GM12875 (cell line): ENCODE measurements at regions not wholly inside any gene's neighbourhood (a gene's known extent, or its start where the extent isn't known, plus 50 kb on each side); places are given as distances from the start of the nearest gene placed in this dataset.
"Not testable (repeated sequence)": the region's sequence is repeated elsewhere in the genome, so short reads cannot be mapped to it uniquely, and the experiment has no call there.

Experiments
- H3K4me3 ChIP-seq: one replicate; pipeline ENCODE4 v1.5.1; 2011; ENCODE audit warnings: low read depth, low read length, control low read depth
- TF ChIP-seq, protein P1 (sequence below): IDR thresholded peaks from 2 replicates; pipeline ENCODE4 v1.5.1; 2011; ENCODE audit warnings: low read depth, mild to moderate bottlenecking, control low read depth, inconsistent platforms, low read length, moderate library complexity, borderline replicate concordance; ENCODE audit not compliant: insufficient read depth

DNA sequence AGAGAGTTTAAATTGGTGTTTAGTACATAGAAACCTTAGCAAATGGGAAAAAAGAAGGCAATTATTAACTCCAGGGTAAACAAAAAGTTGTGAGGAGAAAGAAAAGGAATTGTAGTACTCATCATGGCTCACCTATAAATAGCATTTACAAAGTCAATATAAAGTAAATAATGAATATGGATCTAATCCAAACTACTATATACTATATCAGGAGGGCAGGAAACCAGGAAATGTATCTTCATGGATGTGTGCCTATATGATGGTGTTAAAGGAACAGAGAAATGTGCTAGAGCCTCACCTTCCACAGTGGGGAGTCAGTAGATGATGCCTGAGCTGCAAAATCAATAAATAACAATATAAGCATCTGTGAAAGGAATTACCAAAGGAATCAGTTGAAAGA lies 208.9 kb downstream of the FAM43A start:
- no peak overlapping the region for H3K4me3 ChIP-seq
- TF ChIP-seq, protein P1, sequence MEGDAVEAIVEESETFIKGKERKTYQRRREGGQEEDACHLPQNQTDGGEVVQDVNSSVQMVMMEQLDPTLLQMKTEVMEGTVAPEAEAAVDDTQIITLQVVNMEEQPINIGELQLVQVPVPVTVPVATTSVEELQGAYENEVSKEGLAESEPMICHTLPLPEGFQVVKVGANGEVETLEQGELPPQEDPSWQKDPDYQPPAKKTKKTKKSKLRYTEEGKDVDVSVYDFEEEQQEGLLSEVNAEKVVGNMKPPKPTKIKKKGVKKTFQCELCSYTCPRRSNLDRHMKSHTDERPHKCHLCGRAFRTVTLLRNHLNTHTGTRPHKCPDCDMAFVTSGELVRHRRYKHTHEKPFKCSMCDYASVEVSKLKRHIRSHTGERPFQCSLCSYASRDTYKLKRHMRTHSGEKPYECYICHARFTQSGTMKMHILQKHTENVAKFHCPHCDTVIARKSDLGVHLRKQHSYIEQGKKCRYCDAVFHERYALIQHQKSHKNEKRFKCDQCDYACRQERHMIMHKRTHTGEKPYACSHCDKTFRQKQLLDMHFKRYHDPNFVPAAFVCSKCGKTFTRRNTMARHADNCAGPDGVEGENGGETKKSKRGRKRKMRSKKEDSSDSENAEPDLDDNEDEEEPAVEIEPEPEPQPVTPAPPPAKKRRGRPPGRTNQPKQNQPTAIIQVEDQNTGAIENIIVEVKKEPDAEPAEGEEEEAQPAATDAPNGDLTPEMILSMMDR, result no peak

DNA sequence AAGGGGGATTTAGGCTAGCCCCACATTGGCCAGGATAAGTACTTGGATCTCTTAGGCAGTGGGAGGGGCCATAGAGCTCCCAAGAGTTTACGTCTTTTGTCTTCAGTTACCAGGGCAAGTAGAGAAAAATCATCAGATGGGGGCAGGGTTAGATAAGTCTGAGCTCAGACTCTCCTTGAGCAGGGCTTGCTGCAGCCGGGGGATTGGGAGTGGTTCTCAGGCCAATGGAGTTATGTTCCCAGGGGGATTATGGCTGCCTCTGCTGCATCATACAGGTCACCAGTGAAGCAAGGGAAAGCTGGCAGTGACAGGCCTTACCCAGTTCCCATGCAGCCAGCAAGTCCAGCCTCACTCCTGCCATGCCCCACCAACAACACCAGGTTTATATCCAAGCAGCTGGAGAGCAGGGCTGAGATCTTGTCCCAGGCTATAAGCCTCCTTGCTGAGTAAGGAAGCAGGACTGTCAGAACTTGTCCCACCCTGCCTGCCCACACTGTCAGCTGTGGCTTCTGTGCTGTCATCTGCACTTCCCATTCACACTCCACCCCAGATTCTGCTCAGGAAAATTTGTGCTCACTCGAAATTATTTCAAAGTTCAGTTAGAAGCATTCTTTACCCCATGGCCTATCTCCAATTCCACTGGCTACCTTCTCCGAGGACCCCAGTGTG lies 215.3 kb downstream of the FAM43A start:
- H3K4me3 ChIP-seq, result no peak overlapping the region
- TF ChIP-seq, protein P1, result no peak

DNA sequence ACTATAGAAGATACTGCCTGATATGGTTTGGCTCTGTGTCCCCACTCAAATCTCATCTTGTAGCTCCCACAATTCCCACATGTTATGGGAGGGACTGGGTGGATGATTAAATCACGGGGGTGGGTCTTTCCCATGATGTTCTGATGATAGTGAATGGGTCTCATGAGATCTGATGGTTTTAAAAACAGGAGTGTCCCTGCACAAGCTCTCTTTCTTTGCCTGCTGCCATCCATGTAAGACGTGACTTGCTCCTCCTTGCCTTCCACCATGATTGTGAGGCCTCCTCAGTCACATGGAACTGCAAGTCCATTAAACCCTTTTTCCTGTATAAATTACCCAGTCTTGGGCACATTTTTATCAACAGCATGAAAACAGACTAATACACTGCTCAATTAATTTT lies 217.8 kb downstream of the FAM43A start:
- H3K4me3 ChIP-seq, result not testable (repeated sequence)

DNA sequence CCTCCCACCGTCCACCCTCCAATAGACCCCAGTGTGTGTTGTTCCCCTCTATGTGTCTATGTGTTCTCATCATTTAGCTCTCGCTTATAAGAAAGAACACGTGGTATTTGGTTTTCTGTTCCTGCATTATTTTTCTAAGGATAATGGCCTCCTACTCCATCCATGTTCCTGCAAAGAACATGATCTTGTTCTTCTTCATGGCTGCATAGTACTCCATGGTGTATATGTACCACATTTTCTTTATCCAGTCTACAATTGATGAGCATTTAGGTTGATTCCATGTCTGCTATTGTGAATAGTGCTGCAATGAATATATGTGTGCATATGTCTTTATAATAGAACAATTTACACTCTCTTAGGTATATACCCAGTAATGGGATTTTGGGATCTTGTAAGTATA lies 219.3 kb downstream of the FAM43A start:
- H3K4me3 ChIP-seq, result not testable (repeated sequence)

DNA sequence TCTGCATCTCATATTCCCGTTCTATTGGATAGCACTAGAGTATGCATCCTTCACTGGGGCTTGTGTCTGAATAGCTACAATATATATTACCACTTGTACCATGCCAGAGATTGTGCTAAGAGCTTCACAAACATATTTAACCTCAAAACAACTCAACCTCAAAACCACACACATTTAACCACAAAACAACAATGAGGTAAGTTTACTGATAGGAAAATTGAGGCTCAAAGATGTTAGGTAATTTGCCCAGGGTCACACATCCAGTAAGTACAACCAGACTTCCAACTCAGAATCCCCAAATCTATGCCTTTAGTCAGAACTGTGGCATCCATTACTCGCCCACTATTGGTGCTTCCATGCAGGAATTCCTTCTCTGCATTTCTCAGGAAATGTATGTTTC lies 220.0 kb downstream of the FAM43A start:
- no peak overlapping the region for H3K4me3 ChIP-seq
- TF ChIP-seq, protein P1, result no peak

DNA sequence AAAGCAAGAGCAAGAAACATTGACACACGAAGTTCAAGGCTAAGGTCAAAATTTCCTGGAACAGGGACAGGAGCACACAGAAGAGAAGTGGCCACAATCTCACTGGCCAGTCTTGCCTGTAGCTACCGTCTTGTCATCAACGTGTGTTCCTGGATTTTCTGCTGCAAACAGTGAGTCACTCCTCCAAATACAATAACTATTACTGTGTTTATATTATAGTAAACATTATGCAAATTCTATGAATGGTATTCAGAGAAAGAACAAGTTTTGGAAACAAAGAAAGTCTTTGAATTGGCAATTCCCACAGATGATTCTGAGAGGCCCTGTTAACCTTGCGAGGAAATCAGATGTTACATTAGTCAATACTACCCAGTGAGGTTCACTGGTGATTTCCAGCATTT lies 220.5 kb downstream of the FAM43A start:
- TF ChIP-seq, protein P1, result no peak

DNA sequence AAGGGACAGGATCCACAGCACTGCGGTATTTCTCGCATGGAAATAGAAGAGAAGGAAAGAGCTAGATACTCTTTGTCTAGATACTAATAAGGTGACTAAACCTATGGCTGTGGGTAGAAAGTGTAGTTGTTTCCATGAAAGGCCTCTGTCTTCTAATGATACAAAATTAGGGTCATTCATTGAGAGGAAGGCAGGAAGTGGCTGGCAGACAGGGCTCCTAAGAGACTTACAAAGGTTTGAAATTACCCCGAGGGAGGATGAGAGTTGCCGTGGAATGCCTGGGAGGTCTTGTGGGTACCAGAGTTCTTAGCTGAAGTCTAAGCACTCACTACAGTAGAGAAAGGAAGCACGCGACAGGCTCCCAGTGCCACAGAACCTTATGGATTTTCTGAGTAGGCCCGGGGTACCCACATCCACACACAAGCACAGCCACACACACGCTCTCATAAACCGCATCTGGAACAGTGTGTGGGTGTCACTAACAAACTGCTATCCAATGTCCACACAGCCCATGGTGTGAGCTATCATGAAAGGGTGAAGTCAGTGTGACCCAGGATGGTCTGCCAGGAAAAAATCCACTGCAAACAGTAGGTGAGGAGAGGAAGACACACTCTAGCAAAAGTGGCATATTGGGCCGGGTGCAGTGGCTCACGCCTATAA lies 221.4 kb downstream of the FAM43A start:
- no peak overlapping the region for H3K4me3 ChIP-seq
- TF ChIP-seq, protein P1, result no peak

More for the DNA sequence above, 220.5 kb downstream of the FAM43A start:
- H3K4me3 ChIP-seq, result no peak overlapping the region

DNA sequence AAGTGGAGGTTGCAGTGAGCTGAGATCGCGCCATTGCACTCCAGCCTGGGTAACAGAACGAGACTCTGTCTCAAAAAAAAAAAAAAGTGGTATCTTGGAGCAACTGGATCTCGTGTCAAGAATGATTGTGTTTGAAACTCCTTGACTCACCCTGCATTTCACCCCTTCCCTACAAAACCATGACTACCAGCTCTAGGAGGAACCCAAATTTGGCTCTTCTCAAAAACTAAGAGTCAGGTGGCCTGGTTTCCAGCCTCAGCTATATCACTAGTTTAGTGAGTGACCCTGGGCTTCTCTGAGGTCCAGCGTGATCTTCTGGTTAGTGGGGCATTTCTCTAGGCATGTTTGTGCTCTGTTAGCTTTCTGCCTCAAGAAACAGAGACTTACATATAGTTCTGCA lies 222.1 kb downstream of the FAM43A start:
- H3K4me3 ChIP-seq, result no peak overlapping the region
- TF ChIP-seq, protein P1, result no peak
